Stimulated activated CD8-positive, alpha-beta memory T cell treated with anti-CD3 and anti-CD28 coated beads, Interleukin-7, amount 100 ng/mL, for 1 hour (primary cell): ENCODE measurements at regions not wholly inside any gene's neighbourhood (a gene's known extent, or its start where the extent isn't known, plus 50 kb on each side); places are given as distances from the start of the nearest gene placed in this dataset.
"Not testable (repeated sequence)": the region's sequence is repeated elsewhere in the genome, so short reads cannot be mapped to it uniquely, and the experiment has no call there.

Experiments used
- DNase-seq, 2 donors: peaks; one replicate each; pipeline ENCODE4 v3.0.0-alpha.2; 2020; ENCODE audit warnings: low read depth in 2 of 2

GRCh38 chr2:219832904-219833303 is 205.5 kb downstream of the SLC4A3 start:
- DNase-seq, result no peak

DNA sequence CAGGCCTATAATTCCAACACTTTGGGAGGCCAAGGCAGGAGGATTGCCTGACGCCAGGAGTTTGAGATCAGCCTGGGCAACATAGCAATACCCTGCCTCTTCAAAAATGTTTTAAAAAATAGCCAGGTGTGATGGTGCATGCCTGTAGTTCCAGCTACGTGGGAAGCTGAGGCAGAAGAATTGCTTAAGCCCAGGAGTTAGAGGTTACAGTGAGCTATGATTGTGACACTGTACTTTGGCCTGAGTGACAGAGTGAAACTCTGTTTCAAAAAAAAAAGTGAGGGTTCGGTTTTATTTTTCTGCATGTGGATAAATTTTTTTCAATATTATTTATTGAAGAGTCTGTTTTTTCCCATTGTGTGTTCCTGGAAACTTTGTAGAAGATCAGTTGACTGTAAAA is 208.1 kb downstream of the SLC4A3 start:
- DNase-seq, result no peak

DNA sequence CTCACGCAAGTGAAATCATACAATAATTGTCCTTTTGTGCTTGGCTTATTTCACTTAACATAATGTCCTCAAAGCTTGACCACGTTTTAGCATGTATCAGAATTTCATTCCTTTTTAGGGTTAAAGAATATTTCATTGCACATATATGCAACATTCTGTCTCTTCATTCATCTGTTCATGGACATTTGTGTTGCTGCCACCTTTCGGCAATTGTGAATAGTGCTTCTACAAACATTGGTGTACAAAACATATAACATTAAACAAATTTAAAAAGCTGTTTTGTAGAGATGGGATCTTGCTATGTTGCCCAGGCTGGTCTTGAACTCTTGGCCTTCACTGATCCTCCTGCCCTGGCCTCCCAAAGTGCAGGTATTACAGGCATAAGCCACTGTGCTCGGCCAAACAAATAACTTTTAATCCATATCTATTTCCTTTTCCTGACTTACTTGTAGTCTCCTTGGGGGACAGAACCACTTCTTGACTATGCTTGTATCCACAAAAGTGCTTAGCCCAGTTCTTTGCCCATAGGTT is 209.3 kb downstream of the SLC4A3 start:
- no peak for DNase-seq

DNA sequence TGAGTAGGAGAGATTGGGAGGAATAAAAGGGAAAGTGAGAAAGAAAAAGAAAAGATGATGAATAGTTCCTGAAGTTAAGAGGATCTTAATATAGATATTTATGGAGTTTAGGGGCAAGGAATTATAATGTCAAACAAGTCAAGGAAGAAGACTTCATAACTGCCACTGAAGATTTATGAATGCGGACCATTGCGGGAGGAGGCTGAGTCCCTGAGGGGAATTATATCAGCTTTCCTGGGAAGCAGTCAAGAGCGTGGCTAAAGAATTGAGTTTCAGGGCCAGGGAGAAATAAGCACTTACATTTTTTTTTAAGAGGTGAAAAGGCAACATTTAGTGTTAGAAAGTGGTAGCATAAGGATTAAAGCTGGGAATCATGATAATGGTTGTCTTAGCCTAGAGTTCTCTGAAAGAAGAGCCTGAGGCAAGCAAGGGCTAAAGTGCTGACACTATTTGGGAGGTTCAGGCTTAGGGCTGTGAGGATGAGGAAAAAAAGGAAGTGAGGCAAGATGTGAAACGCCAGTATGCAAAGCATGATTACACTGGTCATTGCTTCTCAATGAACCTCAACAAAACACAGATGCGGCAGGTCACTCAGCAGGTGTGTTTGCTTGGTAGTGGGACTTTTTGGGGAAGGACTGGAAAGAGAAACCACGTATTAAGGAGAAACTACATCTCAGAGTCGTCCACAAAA is 217.1 kb downstream of the SLC4A3 start:
- no peak for DNase-seq

GRCh38 chr2:219848882-219849281 is 221.5 kb downstream of the SLC4A3 start:
- DNase-seq, result no peak

DNA sequence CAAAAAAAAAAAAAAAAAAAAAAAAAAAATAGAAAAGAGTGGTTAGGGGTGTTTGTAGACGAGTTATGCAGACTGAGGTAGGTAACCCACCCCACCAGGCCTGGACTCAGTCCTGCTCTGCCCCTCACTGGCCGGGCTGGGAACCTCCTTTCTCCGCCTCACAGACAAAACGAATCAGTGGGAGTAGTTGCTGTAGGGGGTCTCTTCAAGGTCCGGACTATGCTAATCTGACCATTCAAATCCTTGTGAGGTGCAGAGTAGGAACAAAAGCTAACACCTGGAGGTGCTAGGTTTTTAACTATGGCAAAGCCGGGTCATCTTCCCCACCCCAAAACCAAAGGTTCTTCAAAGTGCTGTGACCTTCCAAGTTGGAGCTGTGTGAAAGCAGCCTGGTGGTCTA is 223.7 kb downstream of the SLC4A3 start:
- DNase-seq, result no peak

GRCh38 chr2:219851801-219852481 is 224.5 kb downstream of the SLC4A3 start:
- no peak for DNase-seq

- no peak for DNase-seq
These were observed 225.2 kb downstream of the SLC4A3 start for GRCh38 chr2:219852626-219853025.

GRCh38 chr2:219856602-219857001 is 229.2 kb downstream of the SLC4A3 start:
- DNase-seq, result no peak

- DNase-seq, result no peak
These were observed 230.3 kb downstream of the SLC4A3 start for GRCh38 chr2:219857751-219858150.

GRCh38 chr2:219861307-219861706 is 233.9 kb downstream of the SLC4A3 start:
- no peak for DNase-seq

GRCh38 chr2:219864154-219864553 is 236.7 kb downstream of the SLC4A3 start:
- DNase-seq, result no peak

DNA sequence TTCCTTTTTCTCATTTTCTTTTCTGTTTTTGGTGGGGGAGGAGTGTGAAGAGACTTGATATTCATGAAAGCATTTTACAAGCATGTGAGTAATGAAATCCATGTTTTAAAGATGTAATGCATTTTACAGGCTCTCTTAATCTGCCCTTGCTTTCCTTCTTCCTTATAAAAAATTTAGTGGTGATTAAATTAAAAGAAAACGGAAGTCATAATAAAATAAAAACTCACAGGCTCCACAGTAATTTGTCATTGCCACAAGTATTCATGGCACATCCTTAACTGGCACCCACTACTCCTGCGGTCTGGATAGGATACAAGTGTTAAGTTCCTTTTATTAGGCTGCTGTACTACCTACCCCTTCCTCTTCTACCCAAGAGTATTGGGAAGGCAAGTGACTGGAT is 241.2 kb downstream of the SLC4A3 start:
- no peak for DNase-seq

DNA sequence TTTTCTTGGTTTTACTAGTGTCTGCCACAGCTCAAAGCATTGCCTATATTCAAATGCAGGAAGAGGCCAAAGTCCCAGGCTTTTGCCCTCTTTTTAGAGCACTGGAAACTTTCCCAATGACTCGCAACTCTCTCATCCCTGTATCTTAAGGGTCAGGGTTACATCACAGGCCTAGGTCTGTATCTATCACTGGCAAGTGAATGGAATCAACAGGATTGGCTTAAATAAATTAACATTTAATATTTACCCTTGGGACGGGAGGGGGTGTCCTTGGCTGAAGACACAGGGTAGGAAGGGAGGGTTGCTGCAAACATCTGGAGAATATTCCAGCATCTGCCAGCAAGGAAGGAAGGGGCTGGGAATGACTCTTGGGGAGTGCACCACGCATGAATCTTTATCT is 242.6 kb downstream of the SLC4A3 start:
- DNase-seq, result no peak

DNA sequence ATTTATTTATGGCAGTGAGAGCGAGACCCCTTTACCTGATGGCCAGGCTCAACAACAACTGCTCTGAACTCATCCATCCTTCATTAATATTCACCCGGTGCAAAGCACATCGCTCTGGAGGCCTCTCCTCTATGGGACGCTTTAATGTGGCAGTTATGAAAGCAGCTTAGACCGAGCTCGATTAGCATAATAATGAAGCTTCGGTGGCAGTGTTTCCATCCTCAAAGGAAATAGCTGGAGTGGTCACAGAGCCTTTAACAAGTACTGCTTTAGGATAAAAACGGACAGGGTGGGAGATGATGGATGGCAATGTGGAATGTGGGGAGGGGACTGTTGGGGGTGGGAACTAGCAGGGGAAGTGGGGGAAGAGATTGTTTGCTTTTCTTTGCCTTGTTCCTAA is 243.9 kb downstream of the SLC4A3 start:
- DNase-seq, result no peak

DNA sequence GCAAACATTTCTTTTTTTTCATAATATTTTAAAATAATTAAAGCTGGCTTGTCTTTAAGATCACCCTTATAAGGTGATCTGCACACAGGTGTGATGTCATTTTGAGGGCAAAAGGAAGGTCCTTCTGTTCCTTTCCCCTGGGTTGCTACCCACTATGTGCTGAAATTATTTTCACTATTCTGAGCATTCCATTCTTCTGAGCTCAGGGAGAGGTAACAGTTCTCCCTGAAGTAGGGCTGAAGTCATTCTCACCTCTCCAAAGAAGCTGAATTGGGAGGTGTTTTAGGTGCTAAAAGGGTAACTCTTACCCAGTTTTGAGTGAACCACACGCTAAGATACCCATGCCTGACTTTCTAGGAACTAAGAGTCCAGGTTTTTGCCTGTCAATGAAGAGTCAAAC is 247.6 kb downstream of the SLC4A3 start:
- DNase-seq, result no peak

GRCh38 chr2:219875986-219876385 is 248.6 kb downstream of the SLC4A3 start:
- DNase-seq, result not testable (repeated sequence)

DNA sequence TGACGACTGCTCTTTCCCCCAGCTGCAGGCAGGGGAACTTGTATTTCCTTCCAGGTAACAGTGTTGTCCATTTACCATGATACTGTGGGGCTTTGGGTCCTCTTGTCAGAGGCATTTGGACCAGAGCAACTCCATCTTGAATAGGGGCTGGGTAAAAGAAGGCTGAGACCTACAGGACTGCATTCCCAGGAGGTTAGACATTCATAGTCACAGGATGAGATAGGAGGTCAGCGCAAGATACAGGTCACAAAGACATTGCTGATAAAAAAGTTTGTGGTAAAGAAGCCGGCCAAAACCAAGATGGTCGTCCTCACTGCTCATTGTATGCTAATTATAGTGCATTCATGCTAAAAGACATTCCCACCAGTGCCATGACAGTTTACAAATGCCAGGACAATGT is 249.5 kb downstream of the SLC4A3 start:
- DNase-seq, result no peak

DNA sequence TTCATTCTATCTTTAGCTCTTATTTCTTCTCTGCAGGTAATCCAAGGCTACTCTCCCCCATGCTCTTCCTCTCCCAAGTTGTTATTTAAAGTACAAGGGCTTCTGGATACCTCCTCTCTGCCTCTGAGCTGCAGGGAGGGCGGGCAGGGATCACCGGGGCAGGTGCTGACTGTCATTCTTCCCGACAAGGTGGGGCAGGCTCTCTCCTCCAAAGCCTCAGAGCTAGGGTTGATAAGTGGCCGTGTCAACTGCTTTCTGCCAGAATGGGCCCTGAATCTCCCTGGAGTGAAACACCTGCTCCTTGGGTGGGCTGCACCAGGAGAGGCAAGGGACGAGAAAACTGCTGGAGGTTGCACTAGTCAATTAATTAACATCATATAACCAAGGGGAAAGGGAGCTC is 250.3 kb downstream of the SLC4A3 start:
- no peak for DNase-seq

GRCh38 chr2:219878516-219878915 is 251.1 kb downstream of the SLC4A3 start:
- DNase-seq, result no peak

- DNase-seq, result no peak
These were observed 254.4 kb downstream of the SLC4A3 start for GRCh38 chr2:219881851-219882250.

- DNase-seq, result no peak
These were observed 259.2 kb downstream of the SLC4A3 start for GRCh38 chr2:219886615-219887014.

- DNase-seq, result no peak
These were observed 260.4 kb downstream of the SLC4A3 start for GRCh38 chr2:219887870-219888269.
